Spinal cord (tissue), 9 donors: ENCODE measurements at regions not wholly inside any gene's neighbourhood (a gene's known extent, or its start where the extent isn't known, plus 50 kb on each side); places are given as distances from the start of the nearest gene placed in this dataset.
A peak's percentile ranks its signal among the peaks of the same experiment; 100 is the strongest.

ENCODE experiments used
- DNase-seq, 6 donors: peaks; one replicate each; pipeline versions ENCODE4 v3.0.0 to v3.0.0-alpha.2; 2013 to 2015; ENCODE audit warnings: low spot score in 6 of 6, low read depth in 4 of 6
- H3K27ac ChIP-seq: one replicate; pipeline ENCODE4 v1.5.1; 2013; ENCODE audit warnings: low read depth, low read length, control low read depth
- H3K27me3 ChIP-seq: one replicate; pipeline ENCODE4 v1.6.1; 2013; ENCODE audit warnings: low read length; ENCODE audit not compliant: control insufficient read depth, insufficient read depth
- H3K36me3 ChIP-seq: one replicate; pipeline ENCODE4 v1.6.1; 2013; ENCODE audit warnings: low read length; ENCODE audit not compliant: control insufficient read depth, insufficient read depth
- H3K4me1 ChIP-seq: one replicate; pipeline ENCODE4 v1.6.1; 2013; ENCODE audit warnings: low read length; ENCODE audit not compliant: control insufficient read depth, insufficient read depth
- H3K4me3 ChIP-seq: one replicate; pipeline ENCODE4 v1.5.1; 2013; ENCODE audit warnings: low read depth, low read length, control low read depth
- H3K9me3 ChIP-seq: one replicate; pipeline ENCODE4 v1.6.1; 2013; ENCODE audit warnings: low read length; ENCODE audit not compliant: control insufficient read depth, insufficient read depth
- WGBS: methylation state at CpG from one replicate; pipeline ENCODE4 v1.1.5; 2013; ENCODE audit warnings: missing lambda C conversion rate; ENCODE audit not compliant: insufficient coverage; 5-methylcytosine and 5-hydroxymethylcytosine counted together
- donor health status: healthy.

GRCh38 chr2:211170843-211171242, 614.4 kb downstream of the CPS1 start:
- Histone ChIP-seq H3K4me3 (no peak overlapping the region), H3K27ac (no peak overlapping the region), H3K36me3 (no peaks in the 10 kb centered on the region), H3K27me3 (no peaks in the 10 kb centered on the region), H3K4me1 (no peaks in the 10 kb centered on the region), H3K9me3 (no peaks in the 10 kb centered on the region)
- DNase-seq, result no peak
- WGBS, result 86% methylated on average over 3 of the region's 4 CpGs

DNA sequence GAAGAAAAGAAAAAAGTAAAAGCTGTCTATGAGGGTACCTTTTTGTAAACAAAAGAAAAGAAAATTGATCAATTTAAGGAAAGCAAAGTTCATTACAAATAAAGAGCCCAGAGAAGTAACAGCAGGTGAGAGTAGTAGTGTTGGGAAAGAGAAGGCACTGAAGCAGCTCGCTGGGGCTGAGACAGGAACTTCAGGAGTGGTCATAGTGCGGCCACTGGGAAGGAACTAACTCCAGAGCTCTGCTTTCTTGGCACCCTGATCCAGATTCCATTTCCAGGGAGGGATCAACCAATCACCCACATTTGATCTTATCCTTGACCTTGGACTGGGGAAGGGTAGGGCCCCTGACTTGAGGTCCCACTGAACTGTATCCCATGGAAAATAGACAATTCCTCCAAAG, 617.6 kb downstream of the CPS1 start:
- no peaks in the 10 kb centered on the region for H3K27me3 ChIP-seq
- H3K36me3 ChIP-seq, result no peaks in the 10 kb centered on the region
- no peak overlapping the region for H3K4me3 ChIP-seq
- no peaks in the 10 kb centered on the region for H3K9me3 ChIP-seq
- H3K27ac ChIP-seq, result no peak overlapping the region
- DNase-seq, result no peak
- 100% methylated on average over 1 of the region's 2 CpGs for WGBS
- no peaks in the 10 kb centered on the region for H3K4me1 ChIP-seq

DNA sequence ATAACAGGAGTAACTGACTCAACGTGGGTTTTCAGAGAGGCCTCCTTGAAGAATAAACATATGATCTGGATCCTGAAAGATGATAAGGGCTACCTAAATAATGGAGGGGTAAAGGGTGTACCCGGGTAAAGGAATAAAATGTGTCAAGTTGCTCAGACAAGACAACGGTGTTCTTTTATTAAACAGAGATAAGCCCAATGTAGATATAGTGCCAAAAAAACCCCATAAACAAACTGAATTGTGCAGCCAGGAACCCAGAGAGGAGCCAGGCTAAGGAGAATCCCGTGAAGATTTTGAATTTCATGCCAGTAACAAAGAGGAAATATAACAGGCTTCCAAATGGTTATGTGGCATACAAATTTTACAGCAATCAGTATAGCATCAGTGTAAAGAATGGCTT, 618.2 kb downstream of the CPS1 start:
- Histone ChIP-seq H3K4me3 (no peak overlapping the region), H3K36me3 (no peaks in the 10 kb centered on the region), H3K4me1 (no peaks in the 10 kb centered on the region), H3K27me3 (no peaks in the 10 kb centered on the region), H3K9me3 (no peaks in the 10 kb centered on the region), H3K27ac (no peak overlapping the region)
- no peak for DNase-seq
- WGBS, result 67% methylated on average over 1 of the region's 4 CpGs

DNA sequence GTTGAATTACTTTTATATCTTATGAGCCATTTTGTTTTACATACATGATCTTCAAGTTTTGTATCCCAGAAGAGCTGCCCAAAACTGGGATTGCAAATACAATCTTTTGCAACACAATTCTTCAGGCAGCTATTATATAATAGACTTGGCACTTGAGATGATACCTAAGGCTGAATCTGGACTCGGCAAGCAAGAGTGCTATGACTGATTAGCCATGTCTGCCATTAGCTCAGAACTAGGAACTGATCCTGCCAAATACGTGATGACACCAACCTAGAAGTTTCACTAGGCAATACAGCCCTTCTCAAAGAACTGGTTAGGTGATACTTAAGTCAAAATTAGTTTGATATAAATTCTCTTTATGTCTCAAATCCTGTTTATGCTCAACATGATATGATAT, 619.6 kb downstream of the CPS1 start:
- H3K4me1 ChIP-seq, result no peaks in the 10 kb centered on the region
- no peaks in the 10 kb centered on the region for H3K27me3 ChIP-seq
- DNase-seq, result no peak
- no peak overlapping the region for H3K27ac ChIP-seq
- no peaks in the 10 kb centered on the region for H3K36me3 ChIP-seq
- WGBS, result no CpG with 5 or more reads among the region's 2 CpGs
- H3K9me3 ChIP-seq, result no peaks in the 10 kb centered on the region
- H3K4me3 ChIP-seq, result no peak overlapping the region

GRCh38 chr2:211176514-211177141, 620.2 kb downstream of the CPS1 start:
- Histone ChIP-seq H3K27me3 (no peaks in the 10 kb centered on the region), H3K36me3 (no peaks in the 10 kb centered on the region), H3K4me3 (no peak overlapping the region), H3K4me1 (no peaks in the 10 kb centered on the region), H3K9me3 (no peaks in the 10 kb centered on the region), H3K27ac (no peak overlapping the region)
- DNase-seq, result no peak

- 45% methylated on average over 5 of the region's 5 CpGs for WGBS
- H3K4me1 ChIP-seq, result no peaks in the 10 kb centered on the region
- no peaks in the 10 kb centered on the region for H3K36me3 ChIP-seq
- no peak overlapping the region for H3K4me3 ChIP-seq
- DNase-seq, result peak in 2 of 6 donors; percentile 14 to 34
- no peak overlapping the region for H3K27ac ChIP-seq
- no peaks in the 10 kb centered on the region for H3K27me3 ChIP-seq
- H3K9me3 ChIP-seq, result no peaks in the 10 kb centered on the region
Measured at GRCh38 chr2:211181626-211182025, 625.2 kb downstream of the CPS1 start.

DNA sequence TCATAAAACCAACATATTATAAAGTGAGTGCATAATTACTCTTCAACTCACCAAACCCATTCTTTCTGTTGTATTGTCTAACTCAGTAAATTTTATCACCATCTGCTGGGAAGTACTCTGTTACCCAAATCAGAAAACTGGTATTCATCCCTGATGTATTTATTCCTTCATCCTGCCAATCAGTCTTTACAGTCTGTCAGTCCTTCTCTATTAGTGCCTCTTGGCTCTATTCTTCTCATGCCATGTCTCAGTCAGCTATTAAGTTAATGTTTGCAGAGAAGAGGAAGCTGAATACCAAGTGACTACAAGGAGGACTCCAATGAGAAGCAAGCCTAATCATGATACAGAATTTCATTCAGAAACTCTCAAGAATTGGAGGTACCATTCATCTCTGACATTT, 631.2 kb downstream of the CPS1 start:
- Histone ChIP-seq H3K27ac (no peak overlapping the region), H3K27me3 (no peaks in the 10 kb centered on the region), H3K36me3 (no peaks in the 10 kb centered on the region), H3K4me1 (no peaks in the 10 kb centered on the region), H3K4me3 (no peak overlapping the region), H3K9me3 (no peaks in the 10 kb centered on the region)
- DNase-seq, result no peak

- no peaks in the 10 kb centered on the region for H3K4me1 ChIP-seq
- H3K36me3 ChIP-seq, result no peaks in the 10 kb centered on the region
- H3K4me3 ChIP-seq, result no peak overlapping the region
- H3K27me3 ChIP-seq, result no peaks in the 10 kb centered on the region
- H3K9me3 ChIP-seq, result no peaks in the 10 kb centered on the region
- no peak overlapping the region for H3K27ac ChIP-seq
- DNase-seq, result no peak
Measured at GRCh38 chr2:211203986-211204385, 647.6 kb downstream of the CPS1 start.

GRCh38 chr2:211204456-211204855, 648.1 kb downstream of the CPS1 start:
- no peak for DNase-seq
- Histone ChIP-seq H3K36me3 (no peaks in the 10 kb centered on the region), H3K27ac (no peak overlapping the region), H3K4me3 (no peak overlapping the region), H3K4me1 (no peaks in the 10 kb centered on the region), H3K27me3 (no peaks in the 10 kb centered on the region), H3K9me3 (no peaks in the 10 kb centered on the region)
- WGBS, result no CpG with 5 or more reads among the region's 2 CpGs

DNA sequence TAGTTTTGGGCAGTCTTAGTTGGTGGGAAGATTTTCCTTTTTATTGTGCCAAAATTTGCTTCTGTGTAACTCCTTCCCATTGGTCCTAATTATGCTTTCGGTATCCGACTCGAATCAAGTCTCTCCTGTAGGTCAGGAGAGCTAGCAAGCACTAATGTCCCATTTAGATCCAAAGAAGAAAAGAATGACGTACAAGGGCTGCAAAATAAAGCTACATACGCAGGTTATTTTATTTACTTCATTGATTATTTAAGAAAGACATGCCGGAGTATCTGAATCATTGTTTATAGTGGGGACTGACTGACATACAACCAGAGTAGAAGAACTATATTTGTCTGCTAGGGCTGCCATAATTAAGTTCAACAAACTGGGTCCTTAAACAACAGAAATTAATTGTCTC, 648.5 kb downstream of the CPS1 start:
- no peak overlapping the region for H3K4me3 ChIP-seq
- no peak for DNase-seq
- no peaks in the 10 kb centered on the region for H3K9me3 ChIP-seq
- no peak overlapping the region for H3K27ac ChIP-seq
- no peaks in the 10 kb centered on the region for H3K27me3 ChIP-seq
- H3K4me1 ChIP-seq, result no peaks in the 10 kb centered on the region
- WGBS, result 95% methylated on average over 3 of the region's 6 CpGs
- H3K36me3 ChIP-seq, result no peaks in the 10 kb centered on the region
